ENCODE measurements at regions not wholly inside any gene's neighbourhood (a gene's known extent, or its start where the extent isn't known, plus 50 kb on each side); places are given as distances from the start of the nearest gene placed in this dataset.

DNA sequence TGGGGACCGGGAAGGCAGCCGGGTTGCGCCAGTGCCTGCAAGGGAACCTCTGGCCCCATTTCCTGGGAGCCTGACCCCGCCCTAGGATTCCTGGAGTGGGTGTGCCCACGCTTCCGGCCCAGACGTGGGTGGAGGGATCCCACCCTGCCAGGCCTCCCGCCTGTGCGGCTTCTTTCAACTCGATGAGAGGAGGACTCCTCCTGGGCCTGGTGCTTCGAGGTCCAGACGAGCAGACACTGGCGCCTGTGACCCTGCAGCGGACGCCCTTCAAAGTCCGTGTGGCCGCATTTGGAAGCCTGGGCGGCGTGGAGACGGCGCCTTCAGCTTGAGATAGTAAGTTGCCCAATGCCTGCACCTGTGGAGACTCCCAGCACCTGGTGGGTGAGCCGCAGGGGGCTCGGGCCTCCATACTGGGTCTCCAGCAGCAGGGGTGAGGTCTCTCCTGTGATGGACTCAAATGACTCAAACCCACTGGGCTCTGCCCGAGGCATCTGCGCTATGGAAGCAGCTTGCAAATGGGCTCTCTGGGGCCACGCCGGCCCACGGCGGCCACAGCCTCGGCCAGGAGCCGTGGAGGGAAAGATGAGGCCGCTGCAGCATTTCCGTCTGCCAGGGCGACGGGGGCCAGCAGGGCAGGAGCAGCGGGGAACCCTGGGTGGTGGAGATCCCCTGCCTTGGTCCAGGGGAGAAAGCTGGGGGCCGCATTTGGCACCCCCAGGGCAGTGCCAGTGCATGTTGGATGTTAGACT lies 64.3 kb upstream of the PPARA start:
- 37 to 69% methylated on average over 37 of the region's 37 CpGs for WGBS, 2 donors
- peak; percentile 90 for DNase-seq
- TF ChIP-seq POLR2AphosphoS5 (IDR thresholded peaks at IDR 0.05) (peak in 3 of 4 donors; percentile 25 to 31 (median 29)), POLR2A (IDR thresholded peaks at IDR 0.05) (no peak)
- intact Hi-C loops (cut with DNase I): no loop called here
- Histone ChIP-seq H3K27me3 (no peaks in the 10 kb centered on the region), H3K27ac (peak overlapping the region; percentile 96 to 99 (median 98)), H3K4me3 (peak overlapping the region in 2 of 4 donors; percentile 13 to 14), H3K4me1 (peaks cover 0 to 100% (median 100%) of the 10 kb centered on the region in 4 donors), H3K9me3 (no peaks in the 10 kb centered on the region), H3K36me3 (peaks cover 0 to 8% (median 0%) of the 10 kb centered on the region in 4 donors)

DNA sequence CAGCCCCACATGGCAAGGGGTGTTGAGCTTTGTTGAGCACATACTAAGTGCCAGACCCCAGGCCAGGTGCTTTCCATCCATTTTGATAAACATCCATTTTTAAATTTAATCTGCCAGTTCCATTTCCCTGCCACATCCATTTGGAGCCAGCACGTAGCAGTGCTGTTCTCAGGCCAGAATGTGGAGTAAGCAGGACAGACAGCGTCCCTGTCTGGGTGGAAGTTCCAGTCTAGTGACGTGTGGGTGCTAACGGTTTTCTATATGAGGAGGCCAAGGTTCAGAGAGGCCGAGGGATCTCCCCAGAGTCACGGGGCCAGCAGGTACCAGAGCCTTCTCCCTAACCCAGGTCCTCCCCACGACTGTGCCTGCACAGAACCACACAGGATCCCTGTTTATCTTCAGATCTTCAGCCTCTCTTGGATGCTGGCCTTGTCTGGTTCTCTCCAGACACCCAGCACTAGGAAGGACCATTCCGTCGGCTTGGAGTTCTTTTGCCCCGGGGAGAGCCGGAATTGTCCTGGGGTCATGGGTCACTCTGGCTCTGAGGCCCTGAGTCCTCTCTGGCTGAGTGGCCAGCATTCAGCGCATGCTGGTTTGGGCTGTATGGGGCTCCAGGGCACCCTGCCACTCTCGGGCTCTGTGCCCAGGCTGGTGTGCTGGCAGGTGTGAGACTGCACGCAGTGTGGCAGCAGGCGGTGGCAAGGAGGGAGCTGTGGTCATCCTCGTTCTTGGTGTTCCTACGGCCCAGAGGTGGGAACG lies 63.6 kb upstream of the PPARA start:
- Histone ChIP-seq H3K36me3 (peaks cover 0 to 16% (median 0%) of the 10 kb centered on the region in 4 donors), H3K27me3 (no peaks in the 10 kb centered on the region), H3K4me1 (peaks cover 0 to 100% (median 100%) of the 10 kb centered on the region in 4 donors), H3K4me3 (no peak overlapping the region), H3K27ac (peak overlapping the region; percentile 96 to 99 (median 98)), H3K9me3 (no peaks in the 10 kb centered on the region)
- intact Hi-C loops (cut with DNase I): no loop called here
- DNase-seq: peak; percentile 73
- TF ChIP-seq POLR2AphosphoS5 (IDR thresholded peaks at IDR 0.05) (no peak), EP300 (IDR thresholded peaks at IDR 0.05) (no peak), POLR2A (IDR thresholded peaks at IDR 0.05) (no peak)
- TF ChIP-seq, protein P1, sequence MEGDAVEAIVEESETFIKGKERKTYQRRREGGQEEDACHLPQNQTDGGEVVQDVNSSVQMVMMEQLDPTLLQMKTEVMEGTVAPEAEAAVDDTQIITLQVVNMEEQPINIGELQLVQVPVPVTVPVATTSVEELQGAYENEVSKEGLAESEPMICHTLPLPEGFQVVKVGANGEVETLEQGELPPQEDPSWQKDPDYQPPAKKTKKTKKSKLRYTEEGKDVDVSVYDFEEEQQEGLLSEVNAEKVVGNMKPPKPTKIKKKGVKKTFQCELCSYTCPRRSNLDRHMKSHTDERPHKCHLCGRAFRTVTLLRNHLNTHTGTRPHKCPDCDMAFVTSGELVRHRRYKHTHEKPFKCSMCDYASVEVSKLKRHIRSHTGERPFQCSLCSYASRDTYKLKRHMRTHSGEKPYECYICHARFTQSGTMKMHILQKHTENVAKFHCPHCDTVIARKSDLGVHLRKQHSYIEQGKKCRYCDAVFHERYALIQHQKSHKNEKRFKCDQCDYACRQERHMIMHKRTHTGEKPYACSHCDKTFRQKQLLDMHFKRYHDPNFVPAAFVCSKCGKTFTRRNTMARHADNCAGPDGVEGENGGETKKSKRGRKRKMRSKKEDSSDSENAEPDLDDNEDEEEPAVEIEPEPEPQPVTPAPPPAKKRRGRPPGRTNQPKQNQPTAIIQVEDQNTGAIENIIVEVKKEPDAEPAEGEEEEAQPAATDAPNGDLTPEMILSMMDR (IDR thresholded peaks at IDR 0.05): no peak
- WGBS, 2 donors: 78% methylated on average over 18 of the region's 18 CpGs

DNA sequence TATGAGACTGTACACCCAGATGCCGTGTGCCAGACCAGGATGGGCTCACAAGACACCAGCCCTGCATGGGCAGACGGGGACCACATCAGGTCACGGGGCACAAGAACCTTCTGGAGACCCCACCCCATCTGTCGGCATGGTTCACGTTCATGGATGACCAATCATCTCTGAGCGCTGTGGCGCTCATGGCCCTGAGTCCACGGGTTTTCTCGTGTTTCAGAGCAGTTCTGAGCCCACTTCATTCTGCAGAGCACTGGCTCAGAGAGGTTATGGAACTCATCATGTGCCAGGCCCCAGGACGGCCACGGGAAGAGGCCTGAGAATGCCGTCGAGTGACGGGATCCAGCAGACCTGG lies 63.0 kb upstream of the PPARA start:
- Histone ChIP-seq H3K27ac (peak overlapping the region; percentile 96 to 99 (median 98)), H3K4me3 (peak overlapping the region in 2 of 4 donors; percentile 32 to 33), H3K4me1 (peaks cover 0 to 100% (median 100%) of the 10 kb centered on the region in 4 donors), H3K27me3 (no peaks in the 10 kb centered on the region), H3K36me3 (peaks cover 0 to 17% (median 0%) of the 10 kb centered on the region in 4 donors), H3K9me3 (no peaks in the 10 kb centered on the region)
- intact Hi-C loops (cut with DNase I): no loop called here
- TF ChIP-seq, protein P1 (IDR thresholded peaks at IDR 0.05): no peak
- TF ChIP-seq EP300 (IDR thresholded peaks at IDR 0.05) (no peak), POLR2AphosphoS5 (IDR thresholded peaks at IDR 0.05) (no peak), POLR2A (IDR thresholded peaks at IDR 0.05) (no peak)
- 80 to 82% methylated on average over 14 of the region's 14 CpGs for WGBS, 2 donors
- no peak for DNase-seq

DNA sequence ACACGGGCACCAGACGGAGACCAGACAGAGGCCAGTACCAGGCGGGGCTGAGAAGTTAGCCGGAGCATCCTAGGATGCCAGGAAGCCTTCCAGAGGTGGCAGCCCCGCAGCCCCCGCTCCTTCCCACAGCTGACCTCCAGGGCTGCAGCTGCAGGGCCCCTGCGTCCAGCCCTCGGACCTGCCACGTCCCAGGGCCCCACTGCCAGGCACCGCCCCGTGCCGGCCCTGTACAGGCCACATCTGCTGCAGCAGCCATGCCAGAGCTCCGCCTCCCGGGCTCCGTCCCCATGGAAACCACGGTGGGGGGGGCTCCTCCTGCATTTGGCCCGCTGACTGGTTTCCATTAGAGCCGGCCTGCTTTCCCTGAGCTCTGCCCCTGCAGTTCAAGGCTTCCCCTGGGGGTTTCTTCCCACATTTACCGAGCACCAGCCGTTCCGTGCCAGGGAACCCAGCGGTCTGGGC lies 62.5 kb upstream of the PPARA start:
- peaks cover 0 to 17% (median 0%) of the 10 kb centered on the region in 4 donors for H3K36me3 ChIP-seq
- intact Hi-C loops (cut with DNase I): loop anchor here (2.0 kb wide), 1 partner anchor 25 kb away; no protein-coding TSS in a partner anchor
- H3K4me3 ChIP-seq: peak overlapping the region in 3 of 4 donors; percentile 20 to 33 (median 32)
- H3K27ac ChIP-seq: peak overlapping the region; percentile 96 to 99 (median 98)
- TF ChIP-seq POLR2AphosphoS5 (IDR thresholded peaks at IDR 0.05) (peak in 3 of 4 donors; percentile 73 to 83 (median 76)), EP300 (IDR thresholded peaks at IDR 0.05) (peak in 1 of 4 donors; percentile 11), POLR2A (IDR thresholded peaks at IDR 0.05) (peak in 1 of 2 donors; percentile 4)
- TF ChIP-seq, protein P1 (IDR thresholded peaks at IDR 0.05): no peak
- H3K9me3 ChIP-seq: no peaks in the 10 kb centered on the region
- no peaks in the 10 kb centered on the region for H3K27me3 ChIP-seq
- H3K4me1 ChIP-seq: peaks cover 0 to 100% (median 100%) of the 10 kb centered on the region in 4 donors
- 50 to 62% methylated on average over 22 of the region's 22 CpGs for WGBS, 2 donors
- DNase-seq: peak; percentile 98
